Right lobe of liver (tissue), 4 donors: ENCODE measurements at regions not wholly inside any gene's neighbourhood (a gene's known extent, or its start where the extent isn't known, plus 50 kb on each side); places are given as distances from the start of the nearest gene placed in this dataset.
"Not testable (repeated sequence)": the region's sequence is repeated elsewhere in the genome, so short reads cannot be mapped to it uniquely, and the experiment has no call there.

Source experiments
- CTCF ChIP-seq, 4 donors: fragments of 200-600 bp in 3 of 4; fragments of 450-650 bp in 1 of 4; IDR thresholded peaks; one replicate each; pipeline versions ENCODE4 v1.5.1 to v1.8.0; 2016 to 2022; ENCODE audit warnings: antibody characterized with exemption in 4 of 4, mild to moderate bottlenecking in 2 of 4
- POLR2A ChIP-seq: fragments of 450-650 bp; IDR thresholded peaks from one replicate; pipeline ENCODE4 v1.6.1; 2017; ENCODE audit warnings: antibody characterized with exemption, mild to moderate bottlenecking
- donor health status: DM: no; HTN: no; CAD: no.
- donor health status: DM: no; HTN: no; CAD: no.
- donor health status: DM: no; HTN: yes; CAD: no.

- not testable (repeated sequence) for TF ChIP-seq CTCF (IDR thresholded peaks at IDR 0.05); POLR2A
These were observed 117.0 kb upstream of the ZSCAN2 start for GRCh38 chr15:84483859-84484258.
